K562 (cell line): ENCODE measurements at regions not wholly inside any gene's neighbourhood (a gene's known extent, or its start where the extent isn't known, plus 50 kb on each side); places are given as distances from the start of the nearest gene placed in this dataset.

ENCODE experiments used
- ATAC-seq: fragments of 200-7000 bp; cut with Tn5 transposase; 3 replicates; pipeline ENCODE4 v1.9.1; 2020; ENCODE audit warnings: moderate library complexity
- BruUV-seq: library from RNA; stranded (reverse); fragments of 400-500 nt; replicated peaks from 2 replicates; lab custom pipeline; 2021; lab: Mats Ljungman, UMichigan
- CTCF ChIA-PET: fragments of 300-600 bp; formaldehyde crosslinking; extraction: SDS; loops from one replicate; lab custom pipeline; 2021; ENCODE audit warnings: low intra/inter-chr PET ratio; lab: Yijun Ruan, JAX
- POLR2A ChIA-PET: fragments of 300-600, 350-650 bp; sonication (Branson Sonifier 250); formaldehyde crosslinking; extraction: SDS; loops from one replicate; lab custom pipeline; 2021; ENCODE audit warnings: antibody characterized with exemption, inconsistent platforms; lab: Yijun Ruan, JAX
- DNase-seq, 4 experiments: peaks; one replicate each; pipeline versions ENCODE4 v3.0.0 to v3.0.0-alpha.2; 2011 to 2018; ENCODE audit warnings: low spot score in 3 of 4, mixed read lengths in 3 of 4; ENCODE audit errors: extremely low read depth in 1 of 4
- FAIRE-seq: peaks from 2 replicates; lab custom pipeline; 2011; peaks lifted over from hg19 to GRCh38; lab: Jason Lieb, UNC
- H2AFZ ChIP-seq: 2 replicates; pipeline ENCODE4 v1.6.0; 2011; ENCODE audit warnings: low read depth, low read length, control low read depth, inconsistent platforms
- H3K27ac ChIP-seq: fragments of 200-600 bp; 3 replicates; pipeline ENCODE4 v1.8.0; 2011; ENCODE audit warnings: low read depth, mild to moderate bottlenecking, control low read depth, inconsistent platforms, low read length, moderate library complexity, mixed read lengths; ENCODE audit errors: extremely low read depth
- H3K27me3 ChIP-seq, 2 experiments: fragments of 300-600 bp in 1 of 2; 2 replicates in 1 of 2; 3 replicates in 1 of 2; pipeline versions ENCODE4 v1.6.0 to v1.8.0; 2011; ENCODE audit warnings: inconsistent platforms in 2 of 2, low read length in 2 of 2, mild to moderate bottlenecking in 1 of 2, mixed read lengths in 1 of 2, moderate library complexity in 1 of 2; ENCODE audit not compliant: control insufficient read depth in 2 of 2, insufficient read depth in 2 of 2
- H3K36me3 ChIP-seq: fragments of 300-600 bp; 3 replicates; pipeline ENCODE4 v1.8.0; 2011; ENCODE audit warnings: mild to moderate bottlenecking, low read length, inconsistent platforms; ENCODE audit not compliant: control insufficient read depth, insufficient read depth
- H3K4me1 ChIP-seq, 2 experiments: fragments of 200-600 bp in 1 of 2; replicated peaks in 1 of 2; 2 replicates in 1 of 2; 3 replicates in 1 of 2; pipeline versions ENCODE4 v1.5.1 to v1.8.0; 2011; ENCODE audit warnings: inconsistent platforms in 2 of 2, low read length in 2 of 2, mild to moderate bottlenecking in 1 of 2, mixed read lengths in 1 of 2, moderate library complexity in 1 of 2; ENCODE audit not compliant: control insufficient read depth in 2 of 2, insufficient read depth in 2 of 2
- H3K4me2 ChIP-seq: 2 replicates; pipeline ENCODE4 v1.6.1; 2011; ENCODE audit warnings: low read length, control low read depth, inconsistent platforms, mixed read lengths; ENCODE audit not compliant: insufficient read depth
- H3K4me3 ChIP-seq: fragments of 200-600 bp; sonication (generic), shearing (Covaris generic); 2 replicates; pipeline ENCODE4 v1.5.1; 2016; ENCODE audit warnings: control low read depth, inconsistent platforms
- H3K79me2 ChIP-seq: fragments of 200-600 bp; 3 replicates; pipeline ENCODE4 v1.8.0; 2011; ENCODE audit warnings: low read length, inconsistent platforms; ENCODE audit not compliant: control insufficient read depth, insufficient read depth
- H3K9ac ChIP-seq, 2 experiments: 2 replicates each; pipeline versions ENCODE4 v1.6.0 to v1.6.1; 2011; ENCODE audit warnings: low read depth in 2 of 2, low read length in 2 of 2, control low read depth in 1 of 2, inconsistent platforms in 1 of 2, mild to moderate bottlenecking in 1 of 2, mixed read lengths in 1 of 2; ENCODE audit not compliant: insufficient read depth in 1 of 2
- H3K9me1 ChIP-seq: one replicate; pipeline ENCODE4 v1.6.0; 2011; ENCODE audit warnings: inconsistent platforms, mild to moderate bottlenecking, low read length, moderate library complexity; ENCODE audit not compliant: control insufficient read depth, insufficient read depth
- H3K9me3 ChIP-seq: replicated peaks from 2 replicates; pipeline ENCODE4 v1.5.1; 2011; ENCODE audit warnings: low read depth, low read length, inconsistent platforms; ENCODE audit not compliant: control insufficient read depth, insufficient read depth
- H4K20me1 ChIP-seq: replicated peaks from 2 replicates; pipeline ENCODE4 v1.6.1; 2011; ENCODE audit warnings: low read length, inconsistent platforms, mixed read lengths; ENCODE audit not compliant: control insufficient read depth, insufficient read depth
- ETV6 ChIP-seq, 3 experiments: fragments of 150-350 bp in 1 of 3; sonication (generic) in 1 of 3; formaldehyde crosslinking in 1 of 3; IDR thresholded peaks; 2 replicates each; pipeline versions ENCODE4 v1.6.1 to v1.8.0; 2014 to 2022; ENCODE audit warnings: borderline replicate concordance in 2 of 3, low read depth in 2 of 3, antibody characterized with exemption in 1 of 3, low read length in 1 of 3, mild to moderate bottlenecking in 1 of 3, missing genetic modification reagents in 1 of 3
- MCM2 ChIP-seq: fragments of 450-650 bp; IDR thresholded peaks from 2 replicates; pipeline ENCODE4 v1.6.1; 2017; ENCODE audit warnings: low read depth, mild to moderate bottlenecking
- NCOA6 ChIP-seq: fragments of 450-650 bp; IDR thresholded peaks from 2 replicates; pipeline ENCODE4 v1.6.1; 2017; ENCODE audit warnings: mild to moderate bottlenecking
- NR1H2 ChIP-seq: sonication (generic); formaldehyde crosslinking; IDR thresholded peaks from 2 replicates; pipeline ENCODE4 v1.4.0; 2020; ENCODE audit warnings: mild to moderate bottlenecking, missing genetic modification reagents
- POLR2AphosphoS2 ChIP-seq: IDR thresholded peaks from 2 replicates; pipeline ENCODE4 v1.6.1; 2012; ENCODE audit warnings: low read length, improper control_type of control experiment
- ZNF224 ChIP-seq: sonication (generic); formaldehyde crosslinking; IDR thresholded peaks from 2 replicates; pipeline ENCODE4 v1.8.0; 2022; ENCODE audit warnings: mild to moderate bottlenecking, missing genetic modification reagents
- WGBS: fragments of 100-300 bp; shearing (Covaris generic); methylation state at CpG from one replicate; pipeline ENCODE4 v1.1.6; 2016; ENCODE audit warnings: low coverage, mixed read lengths; ENCODE audit not compliant: insufficient coverage; ENCODE audit errors: missing lambda C conversion rate; 5-methylcytosine and 5-hydroxymethylcytosine counted together
- in situ Hi-C: fragments of 300-500 bp; cut with MboI; formaldehyde crosslinking; loops from 4 replicates; pipeline ENCODE4 v1.15.0; 2018; ENCODE audit warnings: inconsistent platforms, mixed read lengths
- intact Hi-C: fragments of 100-400 bp; cut with micrococcal nuclease; formaldehyde crosslinking; loops from 2 replicates; pipeline ENCODE4 v1.14.2; 2022
- TF ChIP-seq, protein P1 (sequence below): fragments of 450-650 bp; formaldehyde crosslinking; IDR thresholded peaks from 2 replicates; pipeline ENCODE4 v1.4.0; 2020; ENCODE audit warnings: mild to moderate bottlenecking, moderate library complexity

DNA sequence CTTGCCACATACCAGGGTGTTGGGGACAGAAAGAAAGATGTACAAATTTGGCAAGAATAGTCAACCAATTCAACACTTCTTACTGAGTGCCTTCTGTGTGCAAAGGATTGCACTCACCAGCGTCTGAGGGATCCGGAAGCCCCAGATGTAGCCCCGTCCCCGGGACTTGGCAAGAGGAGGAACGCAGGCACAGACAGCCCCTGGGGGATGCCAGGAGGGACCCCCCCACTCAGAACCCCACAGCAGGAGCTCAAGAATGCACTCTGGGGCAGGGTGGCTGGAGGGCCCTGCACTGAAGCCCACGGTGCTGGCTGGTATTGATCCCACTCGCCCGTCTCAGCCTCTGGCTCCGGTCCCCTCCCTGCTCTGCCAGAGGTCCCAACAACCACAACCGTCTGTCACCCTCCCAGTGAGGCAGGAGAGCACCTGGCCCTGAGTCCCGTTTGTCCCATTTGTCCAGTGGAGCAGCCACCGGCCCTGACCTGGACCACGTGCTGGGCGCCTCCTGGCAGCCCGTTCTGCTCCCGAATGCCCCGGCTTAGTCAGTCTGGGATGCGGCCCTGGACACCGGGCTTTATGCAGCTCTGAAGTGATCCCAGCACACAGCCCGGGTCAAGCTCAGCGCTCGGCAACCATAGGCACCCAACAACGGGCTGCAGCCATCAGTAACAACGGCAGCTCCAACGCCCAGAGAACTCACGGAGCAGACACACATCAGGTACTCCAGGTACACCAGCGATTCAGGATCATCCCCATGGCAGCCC is 128.7 kb downstream of the DLL1 start:
- no peak for TF ChIP-seq ZNF224 (CRISPR knock-in tag)
- no peak for TF ChIP-seq NCOA6
- TF ChIP-seq, protein P1, sequence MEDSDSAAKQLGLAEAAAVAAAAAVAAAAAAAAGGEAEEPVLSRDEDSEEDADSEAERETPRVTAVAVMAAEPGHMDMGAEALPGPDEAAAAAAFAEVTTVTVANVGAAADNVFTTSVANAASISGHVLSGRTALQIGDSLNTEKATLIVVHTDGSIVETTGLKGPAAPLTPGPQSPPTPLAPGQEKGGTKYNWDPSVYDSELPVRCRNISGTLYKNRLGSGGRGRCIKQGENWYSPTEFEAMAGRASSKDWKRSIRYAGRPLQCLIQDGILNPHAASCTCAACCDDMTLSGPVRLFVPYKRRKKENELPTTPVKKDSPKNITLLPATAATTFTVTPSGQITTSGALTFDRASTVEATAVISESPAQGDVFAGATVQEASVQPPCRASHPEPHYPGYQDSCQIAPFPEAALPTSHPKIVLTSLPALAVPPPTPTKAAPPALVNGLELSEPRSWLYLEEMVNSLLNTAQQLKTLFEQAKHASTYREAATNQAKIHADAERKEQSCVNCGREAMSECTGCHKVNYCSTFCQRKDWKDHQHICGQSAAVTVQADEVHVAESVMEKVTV, result no peak
- TF ChIP-seq NR1H2 (CRISPR knock-in tag), result no peak
- TF ChIP-seq ETV6 (IDR thresholded peaks at IDR 0.05; ENCODE audit: borderline replicate concordance in 1 of 2, low read depth in 2 of 2, low read length in 1 of 2), result no peak
- no peak for TF ChIP-seq ETV6 (CRISPR knock-in tag; IDR thresholded peaks at IDR 0.05; ENCODE audit: borderline replicate concordance)
- TF ChIP-seq MCM2, result no peak
- no peak for TF ChIP-seq POLR2AphosphoS2
- no peak for ATAC-seq
- H4K20me1 ChIP-seq, result no peaks in the 10 kb centered on the region
- no peaks in the 10 kb centered on the region for H3K79me2 ChIP-seq
- H3K4me3 ChIP-seq, result no peak overlapping the region
- DNase-seq, result no peak
- intact Hi-C loops, result no loop called here
- POLR2A ChIA-PET, result interaction anchor here (0.6 kb wide), 2 partner anchors 141 to 154 kb away, joined by 3 to 4 read pairs; no protein-coding TSS in a partner anchor
- H3K4me2 ChIP-seq, result no peak overlapping the region
- no peak for FAIRE-seq
- BruUV-seq, result no TSS peak
- H3K27ac ChIP-seq, result no peak overlapping the region
- H2AFZ ChIP-seq, result no peak overlapping the region
- no peaks in the 10 kb centered on the region for H3K9me1 ChIP-seq
- H3K9ac ChIP-seq, result no peak overlapping the region; a peak in 1 of 4 replicates
- CTCF ChIA-PET, result no interaction called here
- H3K27me3 ChIP-seq, result peaks cover 0 to 24% of the 10 kb centered on the region in 2 experiments; a peak in 2 of 5 replicates
- no peaks in the 10 kb centered on the region for H3K36me3 ChIP-seq
- peaks cover 0 to 19% of the 10 kb centered on the region in 2 experiments; a peak in 2 of 5 replicates for H3K4me1 ChIP-seq
- peaks cover 5% of the 10 kb centered on the region; the same call in 1 of the 2 replicates for H3K9me3 ChIP-seq
- in situ Hi-C loops, result no loop called here
- WGBS, result 4% methylated on average over 27 of the region's 27 CpGs
